SH-SY5Y (cell line): ENCODE measurements at regions not wholly inside any gene's neighbourhood (a gene's known extent, or its start where the extent isn't known, plus 50 kb on each side); places are given as distances from the start of the nearest gene placed in this dataset.

Source experiments
- GATA2 ChIP-seq: IDR thresholded peaks from 2 replicates; pipeline ENCODE4 v1.6.1; 2011; ENCODE audit warnings: mild to moderate bottlenecking, low read depth, low read length
- GATA3 ChIP-seq: IDR thresholded peaks from 2 replicates; pipeline ENCODE4 v1.6.1; 2011; ENCODE audit warnings: low read depth, mild to moderate bottlenecking, low read length, moderate library complexity

GRCh38 chr2:16614314-16614860, 51.2 kb downstream of the CYRIA start:
- TF ChIP-seq GATA2 (no peak), GATA3 (no peak)
